CD14-positive monocyte (primary cell): ENCODE measurements at regions not wholly inside any gene's neighbourhood (a gene's known extent, or its start where the extent isn't known, plus 50 kb on each side); places are given as distances from the start of the nearest gene placed in this dataset.

ENCODE experiments used
- DNase-seq, 3 donors: peaks; one replicate each; pipeline ENCODE4 v3.0.0-alpha.2; 2011 to 2022
- H2AFZ ChIP-seq: 2 replicates; pipeline ENCODE4 v1.6.0; 2012; ENCODE audit warnings: mild to moderate bottlenecking, low read depth, low read length, inconsistent platforms; ENCODE audit not compliant: insufficient read depth, poor library complexity, severe bottlenecking
- H3K27ac ChIP-seq, 2 donors: 1 replicate in 1 of 2; 2 replicates in 1 of 2; pipeline ENCODE4 v1.5.1; 2012 to 2013; ENCODE audit warnings: low read length in 2 of 2, control low read depth in 1 of 2, inconsistent platforms in 1 of 2, low read depth in 1 of 2, mild to moderate bottlenecking in 1 of 2
- H3K27me3 ChIP-seq, 2 donors: one replicate each; pipeline versions ENCODE4 v1.6.0 to v1.6.1; 2011 to 2013; ENCODE audit warnings: low read length in 2 of 2; ENCODE audit not compliant: control insufficient read depth in 2 of 2, insufficient read depth in 2 of 2
- H3K36me3 ChIP-seq, 2 donors: replicated peaks in 1 of 2; 1 replicate in 1 of 2; 2 replicates in 1 of 2; pipeline versions ENCODE4 v1.5.1 to v1.6.1; 2012 to 2013; ENCODE audit warnings: low read length in 2 of 2, control low read depth in 1 of 2, inconsistent platforms in 1 of 2, mild to moderate bottlenecking in 1 of 2; ENCODE audit not compliant: insufficient read depth in 2 of 2, control insufficient read depth in 1 of 2
- H3K4me1 ChIP-seq, 2 donors: 1 replicate in 1 of 2; 2 replicates in 1 of 2; pipeline versions ENCODE4 v1.5.1 to v1.6.1; 2012 to 2013; ENCODE audit warnings: low read length in 2 of 2, control low read depth in 1 of 2, inconsistent platforms in 1 of 2, mild to moderate bottlenecking in 1 of 2, moderate library complexity in 1 of 2; ENCODE audit not compliant: insufficient read depth in 2 of 2, control insufficient read depth in 1 of 2
- H3K4me2 ChIP-seq: replicated peaks from 2 replicates; pipeline ENCODE3; 2012; ENCODE audit warnings: low read length, moderate library complexity, mild to moderate bottlenecking; ENCODE audit not compliant: poor library complexity, severe bottlenecking; ENCODE audit errors: extremely low read depth
- H3K4me3 ChIP-seq, 3 experiments: fragments of 200-600 bp in 1 of 3; sonication (generic) in 1 of 3; replicated peaks in 1 of 3; 1 replicate in 2 of 3; 2 replicates in 1 of 3; pipeline ENCODE4 v1.5.1; 2011 to 2013; ENCODE audit warnings: low read length in 3 of 3, mild to moderate bottlenecking in 3 of 3, control low read depth in 2 of 3, low read depth in 2 of 3, inconsistent platforms in 1 of 3, moderate library complexity in 1 of 3
- H3K79me2 ChIP-seq: 2 replicates; pipeline ENCODE4 v1.6.0; 2012; ENCODE audit warnings: mild to moderate bottlenecking, control low read depth, inconsistent platforms, low read length, moderate library complexity; ENCODE audit not compliant: insufficient read depth
- H3K9ac ChIP-seq: 2 replicates; pipeline ENCODE4 v1.6.0; 2017; ENCODE audit warnings: low read length, mild to moderate bottlenecking; ENCODE audit not compliant: insufficient read depth, poor library complexity, severe bottlenecking
- H3K9me3 ChIP-seq, 2 donors: replicated peaks in 1 of 2; 1 replicate in 1 of 2; 2 replicates in 1 of 2; pipeline versions ENCODE4 v1.5.1 to v1.6.1; 2012 to 2013; ENCODE audit warnings: low read length in 2 of 2, control low read depth in 1 of 2; ENCODE audit not compliant: control insufficient read depth in 1 of 2, insufficient read depth in 1 of 2
- H4K20me1 ChIP-seq: 2 replicates; pipeline ENCODE4 v1.6.0; 2012; ENCODE audit warnings: mild to moderate bottlenecking, low read length, control low read depth, moderate library complexity; ENCODE audit not compliant: insufficient read depth
- H3K27ac Mint-ChIP-seq, 7 donors: one replicate each; pipeline ENCODE4 v1.8.0; 2020; ENCODE audit warnings: mild to moderate bottlenecking in 7 of 7, mixed read lengths in 7 of 7, moderate library complexity in 6 of 7, inconsistent platforms in 2 of 7
- H3K27me3 Mint-ChIP-seq, 3 donors: one replicate each; pipeline ENCODE4 v1.8.0; 2021 to 2022; ENCODE audit warnings: low read depth in 3 of 3, mild to moderate bottlenecking in 3 of 3, mixed read lengths in 3 of 3, moderate library complexity in 3 of 3, inconsistent platforms in 1 of 3
- H3K36me3 Mint-ChIP-seq, 2 donors: one replicate each; pipeline ENCODE4 v1.8.0; 2020; ENCODE audit warnings: mixed read lengths in 2 of 2, inconsistent platforms in 1 of 2, mild to moderate bottlenecking in 1 of 2
- H3K4me1 Mint-ChIP-seq: one replicate; pipeline ENCODE4 v1.8.0; 2020; ENCODE audit warnings: mild to moderate bottlenecking, mixed read lengths
- H3K4me3 Mint-ChIP-seq, 2 donors: one replicate each; pipeline ENCODE4 v1.8.0; 2020; ENCODE audit warnings: mild to moderate bottlenecking in 2 of 2, mixed read lengths in 2 of 2, moderate library complexity in 1 of 2
- H3K9me3 Mint-ChIP-seq, 7 donors: one replicate each; pipeline ENCODE4 v1.8.0; 2020 to 2022; ENCODE audit warnings: mixed read lengths in 7 of 7, mild to moderate bottlenecking in 6 of 7, moderate library complexity in 6 of 7, inconsistent platforms in 2 of 7
- WGBS: methylation state at CpG from one replicate; pipeline ENCODE4 v1.1.5; 2013; ENCODE audit warnings: missing lambda C conversion rate; ENCODE audit not compliant: insufficient coverage; 5-methylcytosine and 5-hydroxymethylcytosine counted together
- intact Hi-C, 2 donors: fragments of 100-400 bp; cut with micrococcal nuclease; formaldehyde crosslinking; loops; one replicate each; pipeline versions ENCODE4 v1.15.0 to v1.15.1; 2023
- TF ChIP-seq, protein P1 (sequence below): fragments of 200-600 bp; IDR thresholded peaks from one replicate; pipeline ENCODE4 v1.8.0; 2022; ENCODE audit warnings: antibody characterized with exemption, mild to moderate bottlenecking

DNA sequence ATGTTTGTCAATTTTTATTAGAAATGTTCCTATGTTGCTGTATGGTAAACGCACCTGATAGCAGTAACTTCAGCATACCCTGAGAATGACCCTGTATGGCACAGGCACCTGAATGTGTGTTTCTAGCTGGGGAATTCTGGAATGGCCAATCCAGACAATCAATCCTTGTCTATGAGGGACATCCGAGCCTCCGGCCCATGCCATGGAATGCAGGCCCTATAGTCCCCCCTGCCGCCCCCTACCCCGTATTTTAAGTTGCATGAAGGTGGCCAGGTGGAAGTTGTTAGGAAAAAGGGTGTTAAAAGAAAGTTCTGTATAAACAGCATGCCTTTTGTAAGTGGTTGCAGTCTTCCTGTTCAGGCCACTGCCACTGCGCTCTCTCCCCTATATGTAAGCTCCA is 595.9 kb downstream of the DSC3 start:
- 100% methylated on average over 1 of the region's 6 CpGs for WGBS
- Histone ChIP-seq H3K27me3 (no peaks in the 10 kb centered on the region), H4K20me1 (no peaks in the 10 kb centered on the region), H3K9ac (no peak overlapping the region), H3K36me3 (no peaks in the 10 kb centered on the region), H3K79me2 (no peaks in the 10 kb centered on the region), H3K27ac (no peak overlapping the region), H3K4me2 (no peak overlapping the region), H3K4me1 (no peaks in the 10 kb centered on the region), H3K4me3 (no peak overlapping the region), H3K9me3 (peaks cover 0 to 3% of the 10 kb centered on the region in 2 donors), H2AFZ (no peak overlapping the region)
- Mint-ChIP-seq H3K27ac (no peak overlapping the region), H3K36me3 (no peaks in the 10 kb centered on the region), H3K4me1 (no peaks in the 10 kb centered on the region), H3K4me3 (no peak overlapping the region), H3K27me3 (peaks cover 0 to 1% (median 0%) of the 10 kb centered on the region in 3 donors), H3K9me3 (peaks cover 0 to 4% (median 0%) of the 10 kb centered on the region in 7 donors)
- TF ChIP-seq, protein P1, sequence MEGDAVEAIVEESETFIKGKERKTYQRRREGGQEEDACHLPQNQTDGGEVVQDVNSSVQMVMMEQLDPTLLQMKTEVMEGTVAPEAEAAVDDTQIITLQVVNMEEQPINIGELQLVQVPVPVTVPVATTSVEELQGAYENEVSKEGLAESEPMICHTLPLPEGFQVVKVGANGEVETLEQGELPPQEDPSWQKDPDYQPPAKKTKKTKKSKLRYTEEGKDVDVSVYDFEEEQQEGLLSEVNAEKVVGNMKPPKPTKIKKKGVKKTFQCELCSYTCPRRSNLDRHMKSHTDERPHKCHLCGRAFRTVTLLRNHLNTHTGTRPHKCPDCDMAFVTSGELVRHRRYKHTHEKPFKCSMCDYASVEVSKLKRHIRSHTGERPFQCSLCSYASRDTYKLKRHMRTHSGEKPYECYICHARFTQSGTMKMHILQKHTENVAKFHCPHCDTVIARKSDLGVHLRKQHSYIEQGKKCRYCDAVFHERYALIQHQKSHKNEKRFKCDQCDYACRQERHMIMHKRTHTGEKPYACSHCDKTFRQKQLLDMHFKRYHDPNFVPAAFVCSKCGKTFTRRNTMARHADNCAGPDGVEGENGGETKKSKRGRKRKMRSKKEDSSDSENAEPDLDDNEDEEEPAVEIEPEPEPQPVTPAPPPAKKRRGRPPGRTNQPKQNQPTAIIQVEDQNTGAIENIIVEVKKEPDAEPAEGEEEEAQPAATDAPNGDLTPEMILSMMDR, result no peak
- no peak for DNase-seq
- intact Hi-C loops, result no loop called here

DNA sequence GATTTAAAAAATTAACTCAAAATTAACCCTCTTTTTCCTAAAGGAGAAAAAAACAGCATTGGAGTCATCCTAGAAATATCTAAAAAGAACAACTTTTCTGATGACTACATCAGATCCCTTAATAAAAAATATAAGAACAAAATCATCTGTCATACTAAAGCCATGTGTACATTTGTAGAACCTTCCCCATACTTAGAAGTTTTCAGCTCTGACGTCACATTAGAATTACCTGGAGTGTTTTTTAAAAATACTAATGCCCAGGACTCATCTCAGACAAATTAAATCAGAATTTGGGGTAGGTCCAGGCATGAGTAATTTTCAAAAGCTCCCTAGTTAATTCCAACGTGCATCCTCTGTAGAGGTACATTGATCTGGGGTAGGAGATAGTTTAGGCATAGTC is 598.0 kb downstream of the DSC3 start:
- Mint-ChIP-seq H3K36me3 (no peaks in the 10 kb centered on the region), H3K9me3 (peaks cover 0 to 4% (median 0%) of the 10 kb centered on the region in 7 donors), H3K27ac (no peak overlapping the region), H3K4me3 (no peak overlapping the region), H3K27me3 (peaks cover 0 to 1% (median 0%) of the 10 kb centered on the region in 3 donors), H3K4me1 (no peaks in the 10 kb centered on the region)
- Histone ChIP-seq H3K36me3 (no peaks in the 10 kb centered on the region), H3K27me3 (no peaks in the 10 kb centered on the region), H3K9me3 (peaks cover 0 to 3% of the 10 kb centered on the region in 2 donors), H3K79me2 (no peaks in the 10 kb centered on the region), H3K4me2 (no peak overlapping the region), H3K9ac (no peak overlapping the region), H3K4me3 (no peak overlapping the region), H3K27ac (no peak overlapping the region), H3K4me1 (no peaks in the 10 kb centered on the region), H2AFZ (no peak overlapping the region), H4K20me1 (no peaks in the 10 kb centered on the region)
- WGBS, result no CpG with 5 or more reads among the region's 2 CpGs
- TF ChIP-seq, protein P1, result no peak
- DNase-seq, result no peak
- intact Hi-C loops, result no loop called here
